A673 (cell line): ENCODE measurements at regions not wholly inside any gene's neighbourhood (a gene's known extent, or its start where the extent isn't known, plus 50 kb on each side); places are given as distances from the start of the nearest gene placed in this dataset.

ENCODE experiments used
- BruUV-seq: library from RNA; stranded (reverse); fragments of 400-500 nt; replicated peaks from 2 replicates; lab custom pipeline; 2021; lab: Mats Ljungman, UMichigan
- CTCF ChIA-PET: fragments of 300-600 bp; sonication (Branson Sonifier 250); formaldehyde crosslinking; loops from one replicate; lab custom pipeline; 2022; ENCODE audit warnings: antibody characterized with exemption; lab: Charles Lee
- POLR2A ChIA-PET: fragments of 300-600 bp; sonication (Branson Sonifier 250); formaldehyde crosslinking; loops from one replicate; lab custom pipeline; 2022; ENCODE audit warnings: antibody characterized with exemption; ENCODE audit not compliant: low non-redundant PET; lab: Charles Lee
- DNase-seq: peaks from one replicate; pipeline ENCODE4 v3.0.0-alpha.2; 2015; ENCODE audit warnings: low spot score
- H3K27ac ChIP-seq: fragments of 200-600 bp; sonication (generic); 2 replicates; pipeline ENCODE4 v1.5.1; 2016; ENCODE audit warnings: mixed run types, low read depth, mild to moderate bottlenecking, mixed read lengths, antibody characterized with exemption, low read length; ENCODE audit not compliant: poor library complexity, severe bottlenecking
- H3K27me3 ChIP-seq: fragments of 200-600 bp; sonication (generic); replicated peaks from 2 replicates; pipeline ENCODE4 v1.6.1; 2017; ENCODE audit warnings: mixed run types, low read depth, mild to moderate bottlenecking, mixed read lengths, antibody characterized with exemption, low read length; ENCODE audit not compliant: insufficient read depth, poor library complexity
- H3K36me3 ChIP-seq: fragments of 200-600 bp; sonication (generic); 2 replicates; pipeline ENCODE4 v1.6.1; 2016; ENCODE audit warnings: mixed run types, mild to moderate bottlenecking, mixed read lengths, antibody characterized with exemption, low read length; ENCODE audit not compliant: insufficient read depth, poor library complexity, severe bottlenecking
- H3K4me1 ChIP-seq: fragments of 200-600 bp; sonication (generic); 2 replicates; pipeline ENCODE4 v1.6.1; 2017; ENCODE audit warnings: mixed run types, mild to moderate bottlenecking, mixed read lengths, antibody characterized with exemption, low read length; ENCODE audit not compliant: insufficient read depth, poor library complexity, severe bottlenecking
- H3K4me3 ChIP-seq: fragments of 200-600 bp; sonication (generic); 2 replicates; pipeline ENCODE4 v1.5.1; 2016; ENCODE audit warnings: low read depth, mixed run types, mild to moderate bottlenecking, mixed read lengths, low read length; ENCODE audit not compliant: poor library complexity, severe bottlenecking
- H3K9me3 ChIP-seq: fragments of 200-600 bp; sonication (generic); 2 replicates; pipeline ENCODE4 v1.6.1; 2016; ENCODE audit warnings: mixed run types, low read depth, mild to moderate bottlenecking, mixed read lengths, antibody characterized with exemption, low read length; ENCODE audit not compliant: poor library complexity, severe bottlenecking
- EZH2 ChIP-seq: fragments of 200-600 bp; sonication (generic); IDR thresholded peaks from 2 replicates; pipeline ENCODE4 v1.6.1; 2017; ENCODE audit warnings: borderline replicate concordance, low read depth, mild to moderate bottlenecking, mixed read lengths, antibody characterized with exemption, low read length; ENCODE audit not compliant: poor library complexity, severe bottlenecking
- intact Hi-C: fragments of 100-400 bp; cut with micrococcal nuclease; formaldehyde crosslinking; loops from one replicate; pipeline ENCODE4 v1.10.0; 2022; ENCODE audit not compliant: unreplicated experiment
- TF ChIP-seq, protein P1 (sequence below): fragments of 300-800, 200-600 bp; sonication (generic); conservative IDR thresholded peaks from 2 replicates; pipeline ENCODE4 v1.5.1; 2017; ENCODE audit warnings: low read depth, mild to moderate bottlenecking, antibody characterized with exemption, low read length, moderate library complexity, mixed read lengths

DNA sequence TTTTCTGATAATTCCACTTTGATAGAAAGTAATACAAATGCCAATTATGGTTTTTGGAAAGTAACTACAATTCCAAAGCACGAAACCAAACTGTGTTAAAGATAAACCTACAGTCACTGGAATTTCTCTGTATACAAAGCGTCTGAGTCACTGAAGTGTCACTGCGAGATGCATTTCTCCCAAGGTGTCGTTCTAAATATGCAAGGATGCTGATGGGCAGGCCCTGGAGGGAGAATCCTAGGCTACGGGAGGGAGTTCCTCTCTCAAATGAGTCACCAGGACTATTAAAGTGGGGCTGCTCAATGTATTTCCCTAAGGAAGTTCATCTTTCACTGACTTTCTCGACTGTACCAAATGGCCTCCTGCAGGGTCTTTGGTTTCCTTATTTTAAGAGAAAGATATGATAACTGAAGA, 163.8 kb upstream of the STK17B start:
- intact Hi-C loops, result loop anchor here (5.0 to 10.0 kb wide), 2 partner anchors 117 to 170 kb away; no protein-coding TSS in a partner anchor
- peaks cover 22% of the 10 kb centered on the region for H3K4me1 ChIP-seq
- ChIA-PET CTCF (no interaction called here), POLR2A (no interaction called here)
- peak; percentile 35 for DNase-seq
- H3K4me3 ChIP-seq, result no peak overlapping the region
- no TSS peak for BruUV-seq
- no peaks in the 10 kb centered on the region for H3K9me3 ChIP-seq
- no peak overlapping the region for H3K27ac ChIP-seq
- TF ChIP-seq, protein P1, sequence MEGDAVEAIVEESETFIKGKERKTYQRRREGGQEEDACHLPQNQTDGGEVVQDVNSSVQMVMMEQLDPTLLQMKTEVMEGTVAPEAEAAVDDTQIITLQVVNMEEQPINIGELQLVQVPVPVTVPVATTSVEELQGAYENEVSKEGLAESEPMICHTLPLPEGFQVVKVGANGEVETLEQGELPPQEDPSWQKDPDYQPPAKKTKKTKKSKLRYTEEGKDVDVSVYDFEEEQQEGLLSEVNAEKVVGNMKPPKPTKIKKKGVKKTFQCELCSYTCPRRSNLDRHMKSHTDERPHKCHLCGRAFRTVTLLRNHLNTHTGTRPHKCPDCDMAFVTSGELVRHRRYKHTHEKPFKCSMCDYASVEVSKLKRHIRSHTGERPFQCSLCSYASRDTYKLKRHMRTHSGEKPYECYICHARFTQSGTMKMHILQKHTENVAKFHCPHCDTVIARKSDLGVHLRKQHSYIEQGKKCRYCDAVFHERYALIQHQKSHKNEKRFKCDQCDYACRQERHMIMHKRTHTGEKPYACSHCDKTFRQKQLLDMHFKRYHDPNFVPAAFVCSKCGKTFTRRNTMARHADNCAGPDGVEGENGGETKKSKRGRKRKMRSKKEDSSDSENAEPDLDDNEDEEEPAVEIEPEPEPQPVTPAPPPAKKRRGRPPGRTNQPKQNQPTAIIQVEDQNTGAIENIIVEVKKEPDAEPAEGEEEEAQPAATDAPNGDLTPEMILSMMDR, result no peak
- TF ChIP-seq EZH2, result no peak
- no peaks in the 10 kb centered on the region for H3K27me3 ChIP-seq
- H3K36me3 ChIP-seq, result no peaks in the 10 kb centered on the region

DNA sequence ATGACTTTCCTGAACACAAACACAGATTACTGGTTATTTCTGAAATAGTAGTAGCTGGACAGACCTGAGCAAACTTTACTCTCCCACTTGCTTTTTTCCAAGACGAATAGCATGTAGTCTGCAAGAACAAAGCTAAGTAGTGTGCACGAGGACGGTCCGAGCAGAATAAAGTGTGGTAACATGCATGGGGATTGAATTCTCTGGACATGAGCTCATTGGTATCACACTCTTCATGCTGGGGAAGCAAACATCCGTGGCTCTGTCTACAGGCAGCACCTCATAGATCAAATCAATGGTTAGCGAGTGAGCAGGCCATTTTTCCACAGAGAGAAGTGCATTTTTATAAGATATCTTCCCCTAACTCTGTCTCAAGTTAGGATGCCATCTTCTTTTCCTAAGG, 164.8 kb upstream of the STK17B start:
- CTCF ChIA-PET, result interaction anchor here (0.5 to 1.9 kb wide), 3 partner anchors 176 to 260 kb away, joined by 4 to 14 read pairs (median 4); no protein-coding TSS in a partner anchor
- TF ChIP-seq, protein P1, result no peak
- no peak for TF ChIP-seq EZH2
- H3K36me3 ChIP-seq, result no peaks in the 10 kb centered on the region
- no peaks in the 10 kb centered on the region for H3K27me3 ChIP-seq
- BruUV-seq, result no TSS peak
- H3K27ac ChIP-seq, result no peak overlapping the region
- H3K9me3 ChIP-seq, result no peaks in the 10 kb centered on the region
- POLR2A ChIA-PET, result no interaction called here
- peaks cover 12% of the 10 kb centered on the region for H3K4me1 ChIP-seq
- H3K4me3 ChIP-seq, result no peak overlapping the region
- intact Hi-C loops, result loop anchor here (5.0 to 10.0 kb wide), 2 partner anchors 116 to 171 kb away; no protein-coding TSS in a partner anchor
- DNase-seq, result no peak

DNA sequence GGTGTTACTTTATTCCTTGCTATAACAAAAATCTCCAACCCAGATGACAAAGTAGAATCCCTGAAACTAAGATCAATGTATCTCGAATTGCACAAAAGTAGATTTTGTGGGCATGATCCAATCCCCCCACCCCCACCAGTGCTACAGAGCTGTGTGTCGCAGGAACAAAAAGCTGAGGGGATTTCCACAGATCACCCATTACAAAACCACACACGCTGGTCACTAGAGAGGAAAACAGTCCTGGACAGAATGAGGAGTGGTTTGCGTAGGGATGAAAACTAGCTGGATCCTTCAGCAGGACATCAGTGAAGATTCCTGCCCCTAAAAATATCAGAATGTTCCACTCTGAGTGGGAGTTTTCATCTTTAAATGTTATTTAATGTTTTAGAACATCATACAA, 165.3 kb upstream of the STK17B start:
- H3K27ac ChIP-seq, result no peak overlapping the region
- intact Hi-C loops, result loop anchor here (1.0 to 10.0 kb wide), 4 partner anchors 38 to 258 kb away; no protein-coding TSS in a partner anchor
- no peak overlapping the region for H3K4me3 ChIP-seq
- POLR2A ChIA-PET, result interaction anchor here (0.6 to 0.7 kb wide), 2 partner anchors 10 to 141 kb away, joined by 3 to 4 read pairs; no protein-coding TSS in a partner anchor
- CTCF ChIA-PET, result interaction anchor here (0.6 to 1.9 kb wide), 8 partner anchors 12 to 270 kb away, joined by 3 to 14 read pairs (median 6); partner anchors contain the start of gene DNAH7
- TF ChIP-seq EZH2, result no peak
- TF ChIP-seq, protein P1, result no peak
- H3K27me3 ChIP-seq, result no peaks in the 10 kb centered on the region
- BruUV-seq, result no TSS peak
- no peaks in the 10 kb centered on the region for H3K9me3 ChIP-seq
- no peaks in the 10 kb centered on the region for H3K36me3 ChIP-seq
- peaks cover 7% of the 10 kb centered on the region for H3K4me1 ChIP-seq
- DNase-seq, result no peak
